SK-N-SH (cell line): ENCODE measurements at regions not wholly inside any gene's neighbourhood (a gene's known extent, or its start where the extent isn't known, plus 50 kb on each side); places are given as distances from the start of the nearest gene placed in this dataset.

ENCODE experiments used
- CTCF ChIA-PET: fragments of 300-600, 350-600 bp; formaldehyde crosslinking; extraction: SDS; loops from one replicate; lab custom pipeline; 2021; lab: Yijun Ruan, JAX
- POLR2A ChIA-PET: fragments of 350-600 bp; sonication (Branson Sonifier 250); formaldehyde crosslinking; extraction: SDS; loops from one replicate; lab custom pipeline; 2020; ENCODE audit warnings: antibody characterized with exemption, inconsistent platforms; lab: Yijun Ruan, JAX
- DNase-seq: peaks from one replicate; pipeline ENCODE4 v3.0.0; 2012
- H2AFZ ChIP-seq: fragments of 200-600 bp; sonication (generic); 2 replicates; pipeline ENCODE4 v1.8.1; 2016; ENCODE audit warnings: antibody characterized with exemption, mild to moderate bottlenecking, low read depth
- H3F3A ChIP-seq: fragments of 200-600 bp; sonication (generic); replicated peaks from 2 replicates; pipeline ENCODE3; 2016; ENCODE audit warnings: antibody characterized with exemption, mild to moderate bottlenecking; ENCODE audit not compliant: insufficient read depth
- H3K27ac ChIP-seq, 2 experiments: fragments of 200-500 bp in 1 of 2; fragments of 200-600 bp in 1 of 2; sonication (Bioruptor generic) in 1 of 2; sonication (generic), shearing (Covaris generic) in 1 of 2; 2 replicates each; pipeline versions ENCODE4 v1.5.1 to v1.6.1; 2014 to 2016; ENCODE audit warnings: low read depth in 2 of 2, inconsistent platforms in 1 of 2, low read length in 1 of 2, mild to moderate bottlenecking in 1 of 2, mixed read lengths in 1 of 2
- H3K27me3 ChIP-seq: fragments of 200-600 bp; sonication (generic), shearing (Covaris generic); 2 replicates; pipeline ENCODE4 v1.6.1; 2016; ENCODE audit warnings: mixed run types; ENCODE audit not compliant: insufficient read depth
- H3K36me3 ChIP-seq, 2 experiments: fragments of 200-500 bp in 1 of 2; fragments of 200-600 bp in 1 of 2; sonication (Bioruptor generic) in 1 of 2; sonication (generic) in 1 of 2; replicated peaks in 1 of 2; 2 replicates each; pipeline versions ENCODE3 to v1.5.1; 2014 to 2016; ENCODE audit warnings: low read length in 1 of 2, mild to moderate bottlenecking in 1 of 2; ENCODE audit not compliant: insufficient read depth in 2 of 2, control insufficient read depth in 1 of 2
- H3K4me1 ChIP-seq, 2 experiments: fragments of 200-500 bp in 1 of 2; fragments of 200-600 bp in 1 of 2; sonication (Bioruptor generic) in 1 of 2; sonication (generic), shearing (Covaris generic) in 1 of 2; 2 replicates each; pipeline versions ENCODE4 v1.5.1 to v1.6.1; 2014 to 2016; ENCODE audit warnings: low read depth in 1 of 2, low read length in 1 of 2, mixed run types in 1 of 2; ENCODE audit not compliant: insufficient read depth in 2 of 2, control insufficient read depth in 1 of 2
- H3K4me2 ChIP-seq: fragments of 200-600 bp; sonication (generic), shearing (Covaris generic); 2 replicates; pipeline ENCODE4 v1.6.1; 2017; ENCODE audit warnings: mixed run types
- H3K4me3 ChIP-seq, 2 experiments: fragments of 200-500 bp in 1 of 2; fragments of 200-600 bp in 1 of 2; sonication (Bioruptor generic) in 1 of 2; sonication (generic), shearing (Covaris generic) in 1 of 2; 2 replicates each; pipeline versions ENCODE4 v1.5.1 to v1.8.1; 2014 to 2016; ENCODE audit warnings: low read depth in 2 of 2, inconsistent platforms in 1 of 2, low read length in 1 of 2, mild to moderate bottlenecking in 1 of 2, mixed read lengths in 1 of 2, moderate library complexity in 1 of 2
- H3K79me2 ChIP-seq: fragments of 200-600 bp; sonication (generic); 2 replicates; pipeline ENCODE4 v1.8.1; 2017; ENCODE audit warnings: mild to moderate bottlenecking; ENCODE audit not compliant: insufficient read depth
- H3K9ac ChIP-seq: fragments of 200-600 bp; sonication (generic); 2 replicates; pipeline ENCODE4 v1.6.1; 2017; ENCODE audit warnings: mixed run types
- H3K9me2 ChIP-seq: fragments of 200-600 bp; sonication (generic); 2 replicates; pipeline ENCODE4 v1.6.1; 2017; ENCODE audit warnings: mixed run types
- H3K9me3 ChIP-seq: fragments of 200-600 bp; sonication (generic); 2 replicates; pipeline ENCODE4 v1.6.1; 2017; ENCODE audit warnings: mixed run types, mild to moderate bottlenecking, moderate library complexity
- H4K20me1 ChIP-seq: fragments of 200-600 bp; sonication (generic); 2 replicates; pipeline ENCODE4 v1.6.1; 2017; ENCODE audit warnings: mild to moderate bottlenecking, mixed run types; ENCODE audit not compliant: insufficient read depth
- CTCF ChIP-seq: fragments of 200-600 bp; sonication (generic); IDR thresholded peaks from 2 replicates; pipeline ENCODE4 v1.6.1; 2017; ENCODE audit warnings: antibody characterized with exemption, mild to moderate bottlenecking, moderate library complexity
- FOXJ3 ChIP-seq: sonication (generic); formaldehyde crosslinking; IDR thresholded peaks from 2 replicates; pipeline ENCODE4 v1.5.1; 2020; ENCODE audit warnings: mild to moderate bottlenecking, missing genetic modification reagents
- GATA2 ChIP-seq: sonication (generic); formaldehyde crosslinking; IDR thresholded peaks from 2 replicates; pipeline ENCODE4 v1.5.0; 2020; ENCODE audit warnings: mild to moderate bottlenecking, missing genetic modification reagents
- IRF3 ChIP-seq: fragments of 150-350 bp; IDR thresholded peaks from 2 replicates; pipeline ENCODE4 v1.6.1; 2016; ENCODE audit warnings: mild to moderate bottlenecking, low read depth, low read length
- JUND ChIP-seq: IDR thresholded peaks from 2 replicates; pipeline ENCODE4 v1.4.0; 2012
- MXI1 ChIP-seq: IDR thresholded peaks from 2 replicates; pipeline ENCODE4 v1.6.1; 2012; ENCODE audit warnings: mild to moderate bottlenecking, low read depth, low read length, improper control_type of control experiment
- RAD21 ChIP-seq: IDR thresholded peaks from 2 replicates; pipeline ENCODE4 v1.6.1; 2012; ENCODE audit warnings: mild to moderate bottlenecking, low read length
- RCOR1 ChIP-seq: fragments of 150-350 bp; IDR thresholded peaks from 2 replicates; pipeline ENCODE4 v1.6.1; 2017; ENCODE audit warnings: antibody characterized with exemption, low read length
- SMC3 ChIP-seq: IDR thresholded peaks from 2 replicates; pipeline ENCODE4 v1.6.1; 2012; ENCODE audit warnings: low read depth, low read length, improper control_type of control experiment
- TCF12 ChIP-seq: IDR thresholded peaks from 2 replicates; pipeline ENCODE4 v1.4.0; 2012
- WGBS: methylation state at CpG from one replicate; pipeline ENCODE4 v1.1.6; 2017; ENCODE audit warnings: low lambda C conversion rate; 5-methylcytosine and 5-hydroxymethylcytosine counted together
- TF ChIP-seq, protein P1 (sequence below): IDR thresholded peaks from 2 replicates; pipeline ENCODE4 v1.4.0; 2012; ENCODE audit warnings: low read depth

DNA sequence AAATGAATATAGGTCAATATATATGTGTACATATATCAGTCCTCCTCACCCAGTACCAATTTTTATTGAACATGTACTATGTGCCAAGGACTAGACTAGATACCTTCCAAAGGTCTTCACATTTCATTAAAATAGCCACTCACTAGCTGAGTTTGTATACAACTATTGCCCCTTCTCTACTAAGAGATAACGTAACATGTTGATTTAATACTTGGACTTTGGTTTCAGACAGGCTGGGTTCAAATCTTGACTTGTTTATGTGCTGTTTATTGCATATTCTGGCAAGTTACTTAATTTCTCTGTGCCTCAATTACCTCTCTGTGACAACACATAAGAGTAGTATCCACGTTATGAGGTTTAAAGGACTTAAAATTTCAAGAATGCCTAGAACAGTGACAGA is 184.5 kb downstream of the MTX2 start (continued):
- TF ChIP-seq FOXJ3 (CRISPR knock-in tag) (no peak), JUND (no peak)

GRCh38 chr2:176454893-176455815 is 185.9 kb downstream of the MTX2 start:
- 31% methylated on average over 11 of the region's 11 CpGs for WGBS
- DNase-seq = peak; percentile 64
- Histone ChIP-seq H3K79me2 (no peaks in the 10 kb centered on the region), H4K20me1 (no peaks in the 10 kb centered on the region), H3K27ac (peak overlapping the region in 1 of 2 experiments; percentile 78; a peak in 2 of 4 replicates), H3K27me3 (no peaks in the 10 kb centered on the region), H3K9me2 (no peaks in the 10 kb centered on the region), H3K9ac (no peak overlapping the region), H3K4me2 (no peak overlapping the region), H3K36me3 (no peaks in the 10 kb centered on the region), H3K4me3 (no peak overlapping the region; a peak in 1 of 4 replicates), H3F3A (no peaks in the 10 kb centered on the region), H3K4me1 (peaks cover 0 to 16% of the 10 kb centered on the region in 2 experiments; a peak in 2 of 4 replicates), H3K9me3 (no peaks in the 10 kb centered on the region), H2AFZ (no peak overlapping the region; the same call in 1 of the 2 replicates)
- CTCF ChIA-PET = interaction anchor here (0.5 to 5.4 kb wide), 90 partner anchors 10 to 701 kb away, joined by 3 to 154 read pairs (median 4); partner anchors contain the start of genes HOXD1, HOXD4, HOXD8 and HOXD9
- 0 out of 2 replicates have a peak, but pooled peaks have one; percentile 7 for TF ChIP-seq GATA2 (CRISPR knock-in tag)
- no peak for TF ChIP-seq TCF12
- TF ChIP-seq IRF3 = no peak
- TF ChIP-seq SMC3 = peak; percentile 86
- TF ChIP-seq, protein P1, sequence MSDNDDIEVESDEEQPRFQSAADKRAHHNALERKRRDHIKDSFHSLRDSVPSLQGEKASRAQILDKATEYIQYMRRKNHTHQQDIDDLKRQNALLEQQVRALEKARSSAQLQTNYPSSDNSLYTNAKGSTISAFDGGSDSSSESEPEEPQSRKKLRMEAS = no peak
- 0 out of 2 replicates have a peak, but pooled peaks have one; percentile 30 for TF ChIP-seq RCOR1
- peak; percentile 88 for TF ChIP-seq RAD21
- peak; percentile 94 for TF ChIP-seq CTCF
- 0 out of 2 replicates have a peak, but pooled peaks have one; percentile 13 for TF ChIP-seq MXI1
- POLR2A ChIA-PET = interaction anchor here (0.7 to 2.2 kb wide), 13 partner anchors 10 to 324 kb away, joined by 3 to 14 read pairs (median 5); partner anchors contain the start of genes HOXD1, HOXD3, HOXD8 and MTX2
